Testis (tissue), 2 donors: ENCODE measurements at regions not wholly inside any gene's neighbourhood (a gene's known extent, or its start where the extent isn't known, plus 50 kb on each side); places are given as distances from the start of the nearest gene placed in this dataset.

Source experiments
- CTCF ChIP-seq, 3 experiments: fragments of 450-650 bp in 2 of 3; fragments of 200-600 bp in 1 of 3; sonication (generic) in 1 of 3; IDR thresholded peaks; one replicate each; pipeline ENCODE4 v1.5.1; 2016 to 2019; ENCODE audit warnings: antibody characterized with exemption in 3 of 3, mild to moderate bottlenecking in 2 of 3, moderate library complexity in 1 of 3
- POLR2A ChIP-seq: fragments of 450-650 bp; IDR thresholded peaks from one replicate; pipeline ENCODE4 v1.6.1; 2017; ENCODE audit warnings: antibody characterized with exemption, mild to moderate bottlenecking, moderate library complexity

- TF ChIP-seq POLR2A (no peak), CTCF (IDR thresholded peaks at IDR 0.05) (no peak)
Observed at GRCh38 chr7:153188630-153189029, 429.1 kb downstream of the ACTR3B start.
